ENCODE measurements at regions not wholly inside any gene's neighbourhood (a gene's known extent, or its start where the extent isn't known, plus 50 kb on each side); places are given as distances from the start of the nearest gene placed in this dataset.

DNA sequence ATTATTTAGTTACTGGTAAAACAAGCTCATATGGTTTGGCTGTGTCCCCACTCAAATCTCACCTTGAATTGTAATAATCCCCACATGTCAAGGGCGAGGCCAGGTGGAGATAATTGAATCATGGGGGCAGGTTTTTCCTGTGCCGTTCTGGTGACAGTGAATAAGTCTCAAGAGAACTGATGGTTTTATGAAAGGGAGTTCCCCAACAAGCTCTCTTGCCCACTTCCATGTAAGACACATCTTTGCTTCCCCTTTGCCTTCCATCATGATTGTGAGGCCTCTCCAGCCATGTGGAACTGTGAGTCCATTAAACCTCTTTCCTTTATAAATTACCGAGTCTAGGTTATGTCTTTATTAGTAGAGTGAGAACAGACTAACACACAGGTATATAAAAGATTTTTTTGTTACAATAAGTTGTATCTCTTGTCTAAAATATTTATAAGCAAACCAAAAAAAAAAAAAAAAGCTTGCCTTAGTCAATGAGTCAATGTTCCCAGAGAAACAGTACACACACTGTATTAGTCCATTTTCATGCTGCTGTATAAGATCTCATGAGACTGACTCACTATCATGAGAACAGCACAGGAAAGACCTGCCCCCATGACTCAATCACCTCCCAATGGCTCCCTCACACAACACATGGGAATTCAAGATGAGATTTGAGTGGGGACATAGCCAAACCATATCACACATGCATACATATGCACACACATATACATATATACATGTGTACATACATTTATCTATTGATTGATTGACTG, 138.3 kb downstream of the BASP1 start:
- TF ChIP-seq CTCF (conservative IDR thresholded peaks at IDR 0.05; ENCODE audit: low read depth, low read length): no peak
- no peak overlapping the region for H3K4me3 ChIP-seq (ENCODE audit: low read depth, low read length)
- DNase-seq (ENCODE audit: low read depth): peak; percentile 23

DNA sequence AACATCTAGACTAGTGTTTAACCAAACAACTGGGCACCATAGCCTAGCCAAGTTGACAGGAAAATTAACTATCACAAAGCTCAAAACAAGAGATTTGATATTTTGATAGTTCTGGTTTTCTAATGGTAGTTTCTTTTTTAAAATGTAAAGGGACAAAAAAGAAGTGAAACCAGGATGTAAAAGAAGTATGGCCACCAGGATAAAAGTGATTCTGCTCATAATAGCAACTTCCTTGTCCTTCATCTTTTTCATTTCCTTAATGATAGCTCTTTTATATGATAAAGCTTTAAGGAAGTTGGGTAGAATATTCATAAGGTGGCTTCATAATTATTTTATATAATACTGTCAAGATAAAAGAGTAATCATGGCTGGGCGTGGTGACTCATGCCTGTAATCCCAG, 139.1 kb downstream of the BASP1 start:
- TF ChIP-seq CTCF (conservative IDR thresholded peaks at IDR 0.05; ENCODE audit: low read depth, low read length): no peak

GRCh38 chr5:17357504-17357903, 140.1 kb downstream of the BASP1 start:
- TF ChIP-seq CTCF (conservative IDR thresholded peaks at IDR 0.05; ENCODE audit: low read depth, low read length): no peak
- no peak overlapping the region for H3K4me3 ChIP-seq (ENCODE audit: low read depth, low read length)
- no peak for DNase-seq (ENCODE audit: low read depth)

More for the DNA sequence above, 139.1 kb downstream of the BASP1 start:
- H3K4me3 ChIP-seq (ENCODE audit: low read depth, low read length): no peak overlapping the region
- DNase-seq (ENCODE audit: low read depth): no peak

- no peak for DNase-seq (ENCODE audit: low read depth)
- TF ChIP-seq CTCF (conservative IDR thresholded peaks at IDR 0.05; ENCODE audit: low read depth, low read length): no peak
- no peak overlapping the region for H3K4me3 ChIP-seq (ENCODE audit: low read depth, low read length)
Observed at GRCh38 chr5:17358031-17358430, 140.0 kb upstream of the TAF11L2 start.

DNA sequence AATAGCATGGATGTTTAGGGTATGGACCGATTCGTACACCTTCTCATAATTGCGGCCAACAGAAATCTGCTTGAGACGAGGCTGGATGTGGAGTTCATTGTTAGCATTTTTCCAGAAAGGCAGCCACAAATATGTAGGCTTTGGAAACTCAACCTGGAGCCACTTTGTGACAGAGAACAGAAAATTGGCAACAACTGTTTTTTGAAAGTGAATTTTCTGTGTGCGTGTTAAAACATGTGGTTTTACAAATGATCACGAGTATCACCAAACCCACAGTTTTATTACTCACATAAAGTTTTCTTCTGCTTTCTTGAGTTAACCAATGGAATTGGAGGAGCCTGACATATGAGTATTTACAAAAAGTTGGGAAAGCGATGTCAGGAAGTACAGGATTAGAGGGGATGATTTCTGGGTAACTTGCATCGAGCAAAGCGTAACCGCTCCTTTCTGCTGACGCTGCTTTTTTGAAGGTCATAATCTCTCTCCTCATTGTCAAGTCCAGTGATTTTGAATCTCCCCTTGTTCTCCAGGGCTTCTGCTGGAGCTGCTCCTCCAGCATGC, 138.5 kb upstream of the TAF11L2 start:
- H3K4me3 ChIP-seq (ENCODE audit: low read depth, low read length): no peak overlapping the region
- no peak for TF ChIP-seq CTCF (conservative IDR thresholded peaks at IDR 0.05; ENCODE audit: low read depth, low read length)
- no peak for DNase-seq (ENCODE audit: low read depth)

DNA sequence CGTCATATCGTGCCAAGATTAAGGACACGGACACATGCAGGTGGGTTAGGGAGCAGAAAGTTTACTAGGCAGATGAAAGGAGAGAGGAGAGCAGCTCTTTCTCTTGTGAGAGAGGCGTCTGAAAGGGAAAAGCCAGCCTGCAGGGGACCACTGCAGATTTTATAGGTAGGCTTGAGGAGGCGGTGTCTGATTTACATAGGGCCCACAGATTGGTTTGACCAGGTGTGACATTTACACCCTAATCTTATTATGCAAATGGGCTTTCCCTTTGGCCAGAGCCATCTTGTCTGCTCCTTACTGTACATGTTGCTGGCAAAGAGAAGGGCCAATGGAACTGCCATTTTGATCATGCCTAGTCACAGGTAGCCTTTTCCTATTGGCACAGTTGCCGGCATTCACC, 137.2 kb upstream of the TAF11L2 start:
- no peak for DNase-seq (ENCODE audit: low read depth)
- no peak for TF ChIP-seq CTCF (conservative IDR thresholded peaks at IDR 0.05; ENCODE audit: low read depth, low read length)

DNA sequence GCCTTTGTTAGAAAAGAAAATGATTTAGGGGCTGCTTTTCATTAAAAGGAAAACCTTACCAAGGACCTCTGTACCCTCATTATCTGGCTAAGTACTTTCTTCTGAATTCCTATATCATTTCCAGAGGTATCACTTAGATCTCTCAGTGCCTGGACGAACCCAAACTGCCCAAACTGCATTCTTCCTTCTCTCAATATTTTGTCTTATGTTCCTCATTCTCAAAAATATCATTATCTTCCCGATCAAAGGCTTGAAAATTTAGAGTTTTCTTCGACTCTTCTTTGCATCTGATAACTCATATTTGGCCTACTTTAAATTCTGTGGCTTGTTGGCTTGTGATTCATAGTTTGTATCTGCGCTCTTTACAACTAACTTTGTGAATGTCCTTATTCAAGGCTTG, 136.7 kb upstream of the TAF11L2 start:
- no peak for TF ChIP-seq CTCF (conservative IDR thresholded peaks at IDR 0.05; ENCODE audit: low read depth, low read length)
- no peak for DNase-seq (ENCODE audit: low read depth)
- no peak overlapping the region for H3K4me3 ChIP-seq (ENCODE audit: low read depth, low read length)

More for the DNA sequence above, 137.2 kb upstream of the TAF11L2 start:
- no peak overlapping the region for H3K4me3 ChIP-seq (ENCODE audit: low read depth, low read length)
